GM23248 (cell line): ENCODE measurements at regions not wholly inside any gene's neighbourhood (a gene's known extent, or its start where the extent isn't known, plus 50 kb on each side); places are given as distances from the start of the nearest gene placed in this dataset.

Experiments used
- DNase-seq: peaks from one replicate; pipeline ENCODE4 v3.0.0-alpha.2; 2015
- H2AFZ ChIP-seq: fragments of 200-600 bp; sonication (generic); 2 replicates; pipeline ENCODE4 v1.6.1; 2016; ENCODE audit warnings: antibody characterized with exemption
- H3F3A ChIP-seq: fragments of 200-600 bp; sonication (generic); 2 replicates; pipeline ENCODE4 v1.6.1; 2016; ENCODE audit warnings: mild to moderate bottlenecking, antibody characterized with exemption, mixed run types; ENCODE audit not compliant: insufficient read depth
- H3K27ac ChIP-seq: fragments of 200-600 bp; sonication (generic); 2 replicates; pipeline ENCODE4 v1.5.1; 2016; ENCODE audit warnings: mild to moderate bottlenecking
- H3K27me3 ChIP-seq: fragments of 200-600 bp; sonication (generic); replicated peaks from 2 replicates; pipeline ENCODE4 v1.6.1; 2016; ENCODE audit warnings: mild to moderate bottlenecking; ENCODE audit not compliant: insufficient read depth
- H3K36me3 ChIP-seq: fragments of 200-600 bp; sonication (generic); 2 replicates; pipeline ENCODE4 v1.6.1; 2016; ENCODE audit warnings: low read depth, mild to moderate bottlenecking
- H3K4me1 ChIP-seq: fragments of 200-600 bp; sonication (generic); 2 replicates; pipeline ENCODE4 v1.6.1; 2016; ENCODE audit warnings: mild to moderate bottlenecking; ENCODE audit not compliant: insufficient read depth
- H3K4me2 ChIP-seq: fragments of 200-600 bp; sonication (generic); one replicate; pipeline ENCODE4 v1.6.1; 2016; ENCODE audit warnings: mild to moderate bottlenecking; ENCODE audit not compliant: unreplicated experiment
- H3K4me3 ChIP-seq: fragments of 200-600 bp; sonication (generic); 2 replicates; pipeline ENCODE4 v1.5.1; 2016; ENCODE audit warnings: mild to moderate bottlenecking
- H3K79me2 ChIP-seq: fragments of 200-600 bp; sonication (generic); 2 replicates; pipeline ENCODE4 v1.6.1; 2016; ENCODE audit warnings: mild to moderate bottlenecking; ENCODE audit not compliant: insufficient read depth
- H3K9ac ChIP-seq: fragments of 200-600 bp; sonication (generic); 2 replicates; pipeline ENCODE4 v1.6.1; 2016; ENCODE audit warnings: mild to moderate bottlenecking
- H3K9me2 ChIP-seq: fragments of 200-600 bp; sonication (generic); 2 replicates; pipeline ENCODE4 v1.6.1; 2016; ENCODE audit warnings: mixed run types, mild to moderate bottlenecking, moderate library complexity; ENCODE audit not compliant: insufficient read depth
- H3K9me3 ChIP-seq: fragments of 200-600 bp; sonication (generic); one replicate; pipeline ENCODE4 v1.6.1; 2017; ENCODE audit warnings: low read depth
- H4K20me1 ChIP-seq: fragments of 200-600 bp; sonication (generic); 2 replicates; pipeline ENCODE4 v1.6.0; 2016; ENCODE audit not compliant: insufficient read depth
- EZH2 ChIP-seq: fragments of 200-600 bp; sonication (generic); IDR thresholded peaks from 2 replicates; pipeline ENCODE4 v1.6.1; 2018; ENCODE audit warnings: antibody characterized with exemption, mild to moderate bottlenecking; ENCODE audit not compliant: insufficient read depth, poor library complexity, severe bottlenecking
- EZH2phosphoT487 ChIP-seq: fragments of 200-600 bp; sonication (generic); IDR thresholded peaks from 2 replicates; pipeline ENCODE4 v1.6.1; 2018; ENCODE audit warnings: antibody characterized with exemption, moderate library complexity, mild to moderate bottlenecking, low read depth; ENCODE audit not compliant: insufficient read depth
- WGBS, 2 experiments: methylation state at CpG; one replicate each; pipeline ENCODE4 v1.1.6; 2015 to 2017; ENCODE audit warnings: low lambda C conversion rate in 2 of 2, low coverage in 1 of 2; ENCODE audit errors: missing lambda C conversion rate in 2 of 2; 5-methylcytosine and 5-hydroxymethylcytosine counted together
- in situ Hi-C: fragments of 300-500 bp; cut with MboI; formaldehyde crosslinking; loops from 2 replicates; pipeline ENCODE4 v1.15.0; 2020

DNA sequence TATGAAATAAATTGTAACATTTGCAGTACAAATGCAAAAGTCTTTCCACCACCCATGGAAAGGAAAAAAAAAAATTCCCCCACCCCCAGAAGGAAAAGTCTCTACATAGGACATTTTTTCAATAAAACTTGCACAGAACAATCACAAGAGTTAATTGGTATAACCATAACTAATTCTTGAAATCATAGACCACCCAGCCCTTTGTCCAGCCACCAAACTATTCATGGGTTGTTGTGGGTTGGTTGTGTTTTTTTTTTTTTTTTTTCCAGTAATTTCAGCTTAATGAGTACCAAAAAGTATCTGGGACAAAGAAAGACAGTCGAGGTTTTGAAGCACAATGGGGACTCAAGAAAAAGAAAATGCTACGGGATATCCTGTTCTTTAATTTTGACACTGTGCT, 355.0 kb upstream of the ROBO2 start:
- no peaks in the 10 kb centered on the region for H3K9me3 ChIP-seq
- in situ Hi-C loops: no loop called here
- no peaks in the 10 kb centered on the region for H4K20me1 ChIP-seq
- H3K27me3 ChIP-seq: no peaks in the 10 kb centered on the region; the same call in 1 of the 2 replicates
- H3K79me2 ChIP-seq: no peaks in the 10 kb centered on the region
- no peaks in the 10 kb centered on the region for H3K36me3 ChIP-seq
- H3K9ac ChIP-seq: no peak overlapping the region
- no peaks in the 10 kb centered on the region for H3F3A ChIP-seq
- 44 to 50% methylated on average over 2 of the region's 2 CpGs for WGBS, 2 experiments
- no peak overlapping the region for H3K4me3 ChIP-seq
- no peak overlapping the region for H3K27ac ChIP-seq
- H3K4me2 ChIP-seq: no peak overlapping the region
- no peaks in the 10 kb centered on the region for H3K9me2 ChIP-seq
- no peak for DNase-seq
- TF ChIP-seq EZH2: no peak
- TF ChIP-seq EZH2phosphoT487: no peak
- no peaks in the 10 kb centered on the region for H3K4me1 ChIP-seq
- H2AFZ ChIP-seq: no peak overlapping the region

DNA sequence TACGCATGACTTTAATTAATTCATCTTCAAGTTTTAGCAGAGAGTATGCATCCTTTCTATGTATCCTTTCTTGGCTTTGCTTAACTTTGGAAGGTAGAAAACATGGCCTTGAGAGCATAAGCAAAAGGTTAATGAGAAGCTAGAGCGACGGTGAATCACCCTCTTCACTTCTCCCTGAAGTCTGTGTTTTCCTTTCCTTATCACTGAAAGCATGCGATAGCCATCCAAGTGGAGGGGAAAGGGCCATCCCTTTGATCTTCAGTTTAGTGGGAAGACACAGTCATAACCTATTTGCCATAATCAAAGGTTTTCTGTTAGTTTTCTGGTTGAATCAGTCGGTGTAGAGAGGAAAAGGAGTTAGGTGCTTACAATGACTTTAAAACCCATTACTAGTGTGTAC, 354.0 kb upstream of the ROBO2 start:
- Histone ChIP-seq H3K27me3 (no peaks in the 10 kb centered on the region; the same call in 1 of the 2 replicates), H4K20me1 (no peaks in the 10 kb centered on the region), H3K27ac (no peak overlapping the region), H2AFZ (no peak overlapping the region), H3K79me2 (no peaks in the 10 kb centered on the region), H3K9me2 (no peaks in the 10 kb centered on the region), H3K4me3 (no peak overlapping the region), H3K4me2 (no peak overlapping the region), H3K36me3 (no peaks in the 10 kb centered on the region), H3K9me3 (no peaks in the 10 kb centered on the region), H3K9ac (no peak overlapping the region), H3K4me1 (no peaks in the 10 kb centered on the region), H3F3A (no peaks in the 10 kb centered on the region)
- DNase-seq: no peak
- in situ Hi-C loops: no loop called here
- 85% methylated on average over 5 of the region's 5 CpGs for WGBS, 2 experiments
- TF ChIP-seq EZH2 (no peak), EZH2phosphoT487 (no peak)

DNA sequence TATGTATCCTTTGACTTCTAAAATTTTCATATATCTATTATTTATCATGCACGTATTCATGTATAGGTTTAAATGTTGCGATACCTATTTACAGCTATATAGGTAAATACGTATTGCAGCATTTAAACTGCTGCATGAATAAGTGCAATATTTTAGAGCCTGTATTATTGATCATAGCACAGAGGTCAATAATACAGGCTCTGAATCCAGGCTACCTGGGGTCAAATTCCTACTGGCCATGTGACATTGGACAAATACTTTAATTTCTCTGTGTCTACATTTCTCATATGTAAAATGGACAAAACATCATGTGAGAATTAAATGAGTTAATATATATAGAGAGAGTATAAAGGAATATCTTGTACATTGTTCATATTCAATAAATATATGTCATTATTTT, 352.9 kb upstream of the ROBO2 start:
- in situ Hi-C loops: no loop called here
- Histone ChIP-seq H3K27ac (no peak overlapping the region), H3K4me2 (no peak overlapping the region), H3F3A (no peaks in the 10 kb centered on the region), H3K79me2 (no peaks in the 10 kb centered on the region), H3K9ac (no peak overlapping the region), H3K9me2 (no peaks in the 10 kb centered on the region), H3K4me1 (no peaks in the 10 kb centered on the region), H3K4me3 (no peak overlapping the region), H4K20me1 (no peaks in the 10 kb centered on the region), H3K36me3 (no peaks in the 10 kb centered on the region), H2AFZ (no peak overlapping the region), H3K9me3 (no peaks in the 10 kb centered on the region), H3K27me3 (no peaks in the 10 kb centered on the region; the same call in 1 of the 2 replicates)
- TF ChIP-seq EZH2phosphoT487 (no peak), EZH2 (no peak)
- DNase-seq: no peak
- WGBS, 2 experiments: 87 to 91% methylated on average over 3 of the region's 3 CpGs

DNA sequence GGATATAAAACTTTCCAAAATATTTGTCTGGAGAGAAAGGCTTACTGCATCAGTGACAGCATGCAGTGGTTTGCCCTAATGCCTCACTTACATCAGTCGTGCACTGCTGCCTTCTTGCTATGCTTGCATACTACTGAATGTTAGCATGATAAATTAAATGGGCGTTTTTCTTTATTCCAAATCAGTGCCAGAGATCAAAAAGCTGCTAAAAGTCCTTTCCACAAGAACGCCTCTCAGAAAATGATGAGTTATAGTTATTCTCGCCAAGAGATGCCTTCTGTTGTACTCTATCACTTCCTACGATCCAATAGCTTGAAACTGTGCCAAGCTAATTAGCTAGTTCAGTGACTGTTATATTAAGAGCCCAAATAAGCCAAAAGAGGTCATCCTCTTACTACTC, 345.8 kb upstream of the ROBO2 start:
- no peak overlapping the region for H2AFZ ChIP-seq
- no peak for DNase-seq
- H3K27me3 ChIP-seq: no peaks in the 10 kb centered on the region
- H3K79me2 ChIP-seq: no peaks in the 10 kb centered on the region
- WGBS, 2 experiments: 4 to 6% methylated on average over 5 of the region's 5 CpGs
- H3K9me2 ChIP-seq: no peaks in the 10 kb centered on the region
- no peak overlapping the region for H3K9ac ChIP-seq
- no peaks in the 10 kb centered on the region for H3K9me3 ChIP-seq
- in situ Hi-C loops: no loop called here
- no peaks in the 10 kb centered on the region for H3K36me3 ChIP-seq
- no peaks in the 10 kb centered on the region for H3F3A ChIP-seq
- TF ChIP-seq EZH2: no peak
- no peak for TF ChIP-seq EZH2phosphoT487
- no peak overlapping the region for H3K4me2 ChIP-seq
- no peak overlapping the region for H3K27ac ChIP-seq
- H3K4me1 ChIP-seq: no peaks in the 10 kb centered on the region
- no peak overlapping the region for H3K4me3 ChIP-seq
- H4K20me1 ChIP-seq: no peaks in the 10 kb centered on the region

DNA sequence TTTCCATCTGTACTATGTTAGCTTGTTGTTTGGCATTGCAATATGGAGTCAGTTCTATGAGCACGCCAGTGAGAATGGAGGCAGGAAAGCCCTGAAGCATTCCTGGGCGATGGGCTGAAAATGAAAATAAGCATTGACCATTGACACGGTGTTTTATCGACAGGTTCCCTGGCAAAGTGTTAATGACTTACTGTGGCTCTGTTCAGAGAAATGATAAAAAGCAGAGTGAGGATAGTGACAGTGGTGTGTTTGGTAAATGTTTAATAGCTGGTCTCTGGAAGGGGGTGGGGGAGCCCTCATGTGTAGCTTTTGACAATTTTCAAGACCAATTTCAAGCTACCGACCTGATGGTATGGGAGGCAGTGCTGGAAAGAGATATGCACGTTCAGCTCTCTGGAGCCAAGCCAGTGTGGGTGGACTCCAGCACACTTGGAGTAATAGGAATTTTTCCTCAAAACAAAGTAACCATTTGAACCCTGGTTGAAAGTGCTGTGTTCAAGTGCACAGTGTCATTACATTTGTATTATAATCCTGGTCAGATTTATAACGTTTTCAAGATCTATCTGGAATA, 341.7 kb upstream of the ROBO2 start:
- no peak overlapping the region for H2AFZ ChIP-seq
- H3K36me3 ChIP-seq: no peaks in the 10 kb centered on the region
- no peaks in the 10 kb centered on the region for H3F3A ChIP-seq
- no peak for DNase-seq
- H3K4me2 ChIP-seq: no peak overlapping the region
- no peaks in the 10 kb centered on the region for H4K20me1 ChIP-seq
- H3K4me3 ChIP-seq: no peak overlapping the region
- in situ Hi-C loops: no loop called here
- no peaks in the 10 kb centered on the region for H3K79me2 ChIP-seq
- H3K27me3 ChIP-seq: no peaks in the 10 kb centered on the region
- no peak overlapping the region for H3K27ac ChIP-seq
- 33 to 39% methylated on average over 7 of the region's 7 CpGs for WGBS, 2 experiments
- H3K9ac ChIP-seq: no peak overlapping the region
- H3K9me3 ChIP-seq: no peaks in the 10 kb centered on the region
- no peaks in the 10 kb centered on the region for H3K9me2 ChIP-seq
- TF ChIP-seq EZH2phosphoT487: no peak
- no peak for TF ChIP-seq EZH2
- no peaks in the 10 kb centered on the region for H3K4me1 ChIP-seq
